GM18519 (cell line): ENCODE measurements at regions not wholly inside any gene's neighbourhood (a gene's known extent, or its start where the extent isn't known, plus 50 kb on each side); places are given as distances from the start of the nearest gene placed in this dataset.

Experiments used
- ATAC-seq: cut with Tn5 transposase; IDR thresholded peaks from one replicate; pipeline ENCODE4 v1.9.1; 2021; ENCODE audit warnings: mild to moderate bottlenecking, moderate library complexity; ENCODE audit not compliant: unreplicated experiment, low FRiP score

DNA sequence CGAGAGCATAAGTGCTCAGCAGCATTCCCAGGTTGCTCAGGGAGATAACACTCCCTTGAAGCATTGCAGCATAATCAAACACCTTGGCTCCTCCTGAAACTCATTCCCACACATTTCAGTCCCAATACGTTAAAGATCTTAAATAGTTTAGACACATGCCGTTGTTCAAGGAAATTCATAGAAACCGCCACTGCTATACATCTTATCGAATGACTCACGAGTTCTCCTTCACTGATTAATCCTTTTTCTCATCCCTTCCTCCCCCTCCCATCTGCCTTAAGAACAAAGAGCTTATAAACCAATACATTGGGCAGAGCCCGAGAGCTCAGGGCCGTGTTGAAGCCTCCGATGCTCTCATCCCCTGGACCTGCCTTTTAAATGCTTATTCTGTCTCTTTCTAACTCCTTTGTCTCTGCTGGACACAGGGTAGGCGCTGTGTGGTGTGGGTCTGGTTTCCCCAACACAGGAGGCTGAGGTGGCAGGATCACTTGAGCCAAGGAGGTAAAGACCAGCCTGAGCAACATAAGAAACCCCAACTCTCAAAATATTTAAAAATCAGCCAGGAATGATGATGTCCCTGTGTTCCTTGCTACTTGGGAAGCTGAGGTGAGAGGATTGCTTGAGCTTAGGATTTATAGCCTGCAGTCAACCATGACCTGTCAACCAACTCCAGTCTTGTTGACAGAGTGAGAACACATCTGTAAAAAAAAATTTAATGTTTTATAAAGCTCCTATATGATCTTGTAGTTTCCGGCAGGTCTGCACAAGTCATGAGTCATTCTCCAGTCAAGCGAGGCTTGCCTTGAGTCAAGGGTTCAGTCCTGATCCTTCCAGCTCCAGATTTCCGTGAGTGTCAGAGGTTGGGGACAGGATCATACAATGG is 394.0 kb upstream of the HSFY2 start:
- no peak for ATAC-seq

DNA sequence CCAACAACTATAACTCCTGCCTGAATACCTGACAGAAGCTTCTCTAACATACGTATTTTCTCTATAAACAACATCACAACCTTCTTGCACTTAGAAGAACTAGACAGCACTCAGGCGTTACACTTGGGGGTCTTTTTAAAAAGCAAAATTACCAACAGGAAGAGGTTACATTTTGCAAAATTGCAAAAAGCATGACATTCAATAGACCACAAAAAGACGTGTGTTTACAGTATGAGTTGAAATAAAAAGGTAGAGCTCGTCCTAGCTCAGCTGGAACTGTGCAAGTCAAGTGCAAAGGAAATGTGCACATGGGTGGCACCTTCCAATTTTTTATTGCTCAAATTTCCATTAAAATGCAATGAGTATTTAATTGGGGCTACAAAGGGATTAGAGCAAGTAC is 375.2 kb upstream of the HSFY2 start:
- ATAC-seq = no peak

DNA sequence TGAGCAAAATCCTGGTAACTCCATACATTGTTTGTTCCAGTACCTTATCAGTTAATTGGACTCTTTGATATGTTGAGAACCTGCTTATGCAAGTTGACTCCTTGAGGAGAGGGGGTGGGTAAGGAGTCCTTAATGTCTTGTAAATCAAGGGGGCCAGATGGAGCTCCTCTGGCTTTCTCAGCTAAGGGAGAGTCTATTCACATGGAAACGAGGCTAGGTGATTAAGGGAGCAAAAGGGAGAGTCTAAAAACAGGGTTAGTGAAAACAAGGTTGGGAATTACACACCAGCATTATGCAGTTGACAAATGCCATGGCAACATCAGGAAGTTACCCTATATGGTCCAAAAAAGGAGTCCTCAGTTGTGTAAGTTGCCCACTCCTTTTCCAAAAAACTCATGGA is 372.8 kb upstream of the HSFY2 start:
- no peak for ATAC-seq

DNA sequence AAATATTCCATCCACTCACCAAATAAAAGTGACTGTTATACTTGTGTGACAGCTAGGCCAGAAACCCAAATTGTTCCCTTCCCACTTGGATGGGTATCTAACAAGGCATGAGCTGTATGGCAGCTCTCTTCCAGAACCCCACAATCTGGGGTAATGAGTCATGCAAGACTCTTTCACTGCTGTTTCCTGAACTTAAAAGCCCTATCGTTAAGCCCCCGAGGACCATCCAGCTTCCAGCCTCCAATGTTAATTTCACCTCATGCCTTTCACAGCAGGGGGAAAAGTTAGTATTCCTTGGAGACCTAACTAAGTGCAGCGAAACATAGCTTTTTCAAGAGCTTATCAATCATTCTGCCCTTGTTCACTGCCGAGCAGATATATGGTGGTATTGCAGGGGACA is 368.6 kb upstream of the HSFY2 start:
- ATAC-seq = no peak

DNA sequence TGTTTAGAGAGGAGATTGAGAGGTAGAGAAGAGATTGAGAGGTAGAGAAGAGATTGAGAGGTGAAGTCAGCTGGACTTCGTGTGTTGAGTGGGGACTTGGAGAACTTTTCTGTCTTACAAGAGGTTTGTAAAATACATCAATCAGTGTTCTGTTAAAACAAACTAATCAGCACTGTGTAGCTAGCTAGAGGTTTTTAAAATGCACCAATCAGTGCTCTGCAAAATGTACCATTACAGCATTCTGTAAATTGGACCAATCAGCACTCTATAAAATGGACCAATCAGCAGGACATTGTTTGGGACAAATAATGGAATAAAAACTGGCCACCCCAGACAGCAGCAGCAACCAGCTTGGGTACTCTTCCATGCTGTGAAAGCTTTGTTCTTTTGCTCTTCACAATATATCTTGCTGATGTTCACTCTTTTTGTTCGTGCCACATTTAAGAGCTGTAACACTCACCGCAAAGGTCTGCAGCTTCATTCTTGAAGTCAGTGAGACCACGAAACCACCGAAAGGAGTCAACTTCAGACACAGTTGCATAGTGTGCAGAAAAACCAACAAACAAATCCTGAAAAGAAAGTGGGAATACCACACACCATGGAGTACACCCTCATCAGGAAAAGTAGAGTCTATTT is 366.9 kb upstream of the HSFY2 start:
- ATAC-seq = no peak

DNA sequence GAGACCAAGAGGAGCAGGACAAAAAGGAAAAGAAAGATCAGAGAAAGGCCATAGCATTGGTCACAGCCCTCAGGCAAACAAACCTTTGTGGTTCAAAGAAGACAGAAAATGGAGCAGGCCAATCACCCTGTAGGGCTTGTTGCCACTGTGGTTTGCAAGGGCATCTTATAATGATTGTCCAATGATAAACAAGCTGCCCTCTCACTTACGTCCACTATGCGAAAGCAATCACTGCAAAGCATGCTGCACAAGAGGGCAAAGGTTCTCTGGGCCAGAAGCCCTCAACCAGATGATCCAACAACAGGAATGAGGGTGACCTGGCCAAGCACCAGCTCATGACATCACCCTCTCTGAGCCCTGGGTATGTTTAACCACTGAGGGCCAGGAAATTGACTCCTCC is 360.9 kb upstream of the HSFY2 start:
- ATAC-seq = no peak

DNA sequence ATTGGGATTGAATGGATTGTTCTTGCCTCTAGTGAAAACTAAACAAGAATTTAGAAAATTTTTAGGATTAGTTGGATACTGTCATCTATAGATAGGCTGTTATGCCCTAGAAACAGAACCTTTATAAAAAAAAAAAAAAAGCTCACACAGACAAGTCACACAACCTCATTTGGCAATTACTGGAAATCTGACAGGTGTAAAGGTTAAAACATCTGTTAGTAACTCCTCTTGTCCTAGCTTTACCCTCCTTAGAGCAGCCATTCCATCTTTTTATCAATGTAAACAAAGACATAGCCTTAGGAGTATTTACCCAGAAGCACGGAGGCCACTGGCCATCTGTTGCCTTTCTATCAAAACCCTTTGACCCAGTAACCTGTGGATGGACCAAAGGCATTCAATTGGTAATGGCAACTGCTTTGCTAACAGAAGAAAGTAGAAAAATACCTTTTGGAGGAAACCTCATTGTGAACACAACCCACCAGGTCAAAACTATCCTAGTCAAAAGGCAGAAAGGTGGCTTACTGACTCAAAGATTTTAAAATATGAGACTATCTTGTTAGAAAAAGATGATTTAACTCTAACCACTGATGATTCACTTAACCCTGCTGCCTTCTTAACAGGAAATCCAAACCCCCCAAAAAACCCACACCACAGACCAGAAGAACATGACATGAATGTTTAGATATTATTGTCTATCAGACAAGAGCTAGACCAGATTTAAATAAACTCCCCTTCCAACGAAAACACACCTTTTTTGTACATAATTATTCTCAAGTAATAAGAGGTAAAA is 357.2 kb upstream of the HSFY2 start:
- no peak for ATAC-seq

DNA sequence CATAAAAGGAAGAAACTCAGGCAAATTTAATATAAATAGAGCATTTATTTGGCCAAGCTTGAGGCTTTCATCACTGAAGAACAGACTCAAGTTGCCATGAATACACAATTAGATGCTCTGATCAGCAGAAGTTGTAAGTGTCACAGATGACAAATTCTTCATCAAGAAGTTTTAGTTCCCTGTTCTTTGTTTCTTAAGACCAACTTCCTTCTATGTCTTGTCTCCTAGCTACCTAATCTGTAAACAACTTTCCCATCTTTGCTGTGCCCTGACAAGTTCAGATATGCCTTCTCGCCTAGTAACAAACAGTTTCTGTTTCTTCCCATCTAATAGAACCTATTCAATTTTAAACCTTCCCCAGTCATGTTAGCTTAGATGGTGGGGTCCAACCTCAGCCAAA is 353.4 kb upstream of the HSFY2 start:
- no peak for ATAC-seq

DNA sequence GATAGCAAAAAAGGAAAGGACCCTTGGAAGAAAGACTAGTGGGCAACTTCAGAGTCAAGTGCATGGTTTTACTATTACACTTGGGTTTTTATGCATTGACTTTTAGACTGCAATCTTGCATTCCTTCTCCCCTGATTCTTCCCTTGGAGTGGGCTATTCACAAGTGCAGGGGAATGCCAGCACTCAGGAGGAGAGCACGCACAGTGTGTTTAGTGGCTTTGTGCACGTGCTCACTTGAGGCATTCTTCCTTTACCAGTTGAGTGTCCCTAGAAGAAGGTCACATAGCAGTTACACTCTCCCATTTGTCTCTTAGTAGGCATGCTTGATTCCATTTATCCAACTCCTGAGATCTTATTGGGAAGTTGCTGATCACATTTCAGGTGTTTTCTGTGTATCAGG is 351.1 kb upstream of the HSFY2 start:
- no peak for ATAC-seq

DNA sequence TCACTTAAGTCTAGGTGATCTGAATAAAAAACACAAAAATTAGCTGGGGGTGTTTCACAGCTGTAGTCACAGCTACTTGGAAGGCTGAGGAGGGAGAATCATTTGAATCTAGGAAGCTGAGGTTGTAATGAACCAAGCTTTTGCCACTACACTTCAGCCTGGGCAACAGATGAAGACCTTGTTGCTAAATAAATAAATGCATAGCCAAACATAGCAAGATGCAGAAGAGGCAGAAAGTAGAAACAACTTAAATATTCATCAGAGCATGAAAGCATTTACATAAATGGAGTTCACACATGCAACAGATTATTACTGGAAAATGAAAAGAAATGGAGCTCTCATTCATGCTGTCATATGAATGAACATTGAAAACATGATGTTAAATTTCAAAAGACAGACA is 348.9 kb upstream of the HSFY2 start:
- ATAC-seq = no peak

DNA sequence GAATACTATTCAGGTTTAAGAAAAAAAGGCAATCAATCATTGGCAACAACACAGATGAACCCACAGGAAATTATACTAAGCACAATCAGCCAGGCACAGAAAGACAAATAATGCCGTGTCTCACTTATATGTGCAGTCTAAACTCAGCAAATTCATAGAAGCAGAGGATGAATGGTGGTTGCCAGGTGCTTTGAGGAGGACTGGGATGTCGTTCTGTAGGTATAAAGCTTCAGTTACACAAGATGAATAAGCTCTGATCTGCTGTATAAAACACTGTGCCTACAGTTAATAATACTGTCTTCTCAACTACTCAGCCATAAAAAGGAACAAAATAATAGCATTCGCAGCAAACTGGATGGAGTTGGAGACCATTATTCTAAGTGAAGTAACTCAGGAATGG is 324.8 kb upstream of the HSFY2 start:
- no peak for ATAC-seq

DNA sequence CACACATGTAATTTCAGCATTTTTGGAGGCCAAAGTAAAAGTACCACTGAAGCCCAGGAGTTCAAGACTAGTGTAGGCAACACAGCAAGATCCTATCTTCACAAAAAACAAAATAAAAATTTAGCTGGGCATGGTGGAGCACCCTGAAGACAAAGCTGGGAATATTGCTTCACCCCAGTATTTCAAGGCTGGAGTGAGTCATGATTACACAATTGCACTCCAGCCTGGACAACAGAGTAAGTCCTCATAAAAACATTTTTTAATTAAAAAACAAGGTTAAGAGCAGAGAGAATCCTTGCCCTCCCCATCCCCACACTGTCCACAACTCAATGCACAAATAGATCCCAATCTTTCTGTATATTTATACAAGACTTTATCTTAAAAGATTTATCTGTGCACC is 321.9 kb upstream of the HSFY2 start:
- ATAC-seq = no peak

DNA sequence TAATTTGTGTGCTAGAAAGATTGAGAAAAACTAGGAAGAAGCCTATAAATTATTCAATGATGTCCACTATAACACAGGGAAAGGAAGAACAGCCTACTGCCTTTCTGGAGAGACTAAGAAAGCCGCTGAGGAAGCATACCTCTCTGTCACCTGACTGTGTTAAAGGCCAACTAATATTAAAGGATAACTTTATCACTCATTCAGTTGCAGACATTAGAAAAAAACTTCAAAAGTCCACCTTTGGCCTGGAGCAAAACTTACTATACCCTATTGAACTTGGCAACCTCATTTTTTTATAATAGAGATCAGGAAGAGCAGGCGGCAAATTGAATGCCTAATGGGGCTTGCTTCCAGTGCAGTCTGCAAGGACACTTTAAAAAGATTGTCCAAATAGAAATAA is 309.5 kb upstream of the HSFY2 start:
- ATAC-seq = no peak

DNA sequence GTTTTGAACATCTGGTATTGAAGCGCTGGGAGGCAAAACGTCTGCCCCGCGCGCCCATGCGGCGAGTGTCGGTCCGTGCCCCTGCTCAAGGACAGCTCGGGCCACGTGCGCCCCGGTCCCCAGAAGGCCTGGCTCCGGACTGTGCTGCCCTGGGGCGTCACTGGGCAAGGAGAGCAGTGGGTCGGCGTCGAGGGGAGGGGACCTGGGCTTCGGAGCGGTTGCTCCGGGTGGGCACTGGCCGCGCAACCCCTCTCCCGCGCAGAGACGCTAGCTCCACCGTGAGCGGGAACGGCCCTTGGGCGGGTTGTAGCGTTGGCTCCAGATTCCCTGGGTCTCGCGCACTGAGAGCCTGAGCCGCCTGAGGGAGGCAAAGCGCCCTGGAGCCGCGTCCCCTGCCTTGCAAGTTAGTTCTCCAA is 304.2 kb upstream of the HSFY2 start:
- ATAC-seq = no peak

DNA sequence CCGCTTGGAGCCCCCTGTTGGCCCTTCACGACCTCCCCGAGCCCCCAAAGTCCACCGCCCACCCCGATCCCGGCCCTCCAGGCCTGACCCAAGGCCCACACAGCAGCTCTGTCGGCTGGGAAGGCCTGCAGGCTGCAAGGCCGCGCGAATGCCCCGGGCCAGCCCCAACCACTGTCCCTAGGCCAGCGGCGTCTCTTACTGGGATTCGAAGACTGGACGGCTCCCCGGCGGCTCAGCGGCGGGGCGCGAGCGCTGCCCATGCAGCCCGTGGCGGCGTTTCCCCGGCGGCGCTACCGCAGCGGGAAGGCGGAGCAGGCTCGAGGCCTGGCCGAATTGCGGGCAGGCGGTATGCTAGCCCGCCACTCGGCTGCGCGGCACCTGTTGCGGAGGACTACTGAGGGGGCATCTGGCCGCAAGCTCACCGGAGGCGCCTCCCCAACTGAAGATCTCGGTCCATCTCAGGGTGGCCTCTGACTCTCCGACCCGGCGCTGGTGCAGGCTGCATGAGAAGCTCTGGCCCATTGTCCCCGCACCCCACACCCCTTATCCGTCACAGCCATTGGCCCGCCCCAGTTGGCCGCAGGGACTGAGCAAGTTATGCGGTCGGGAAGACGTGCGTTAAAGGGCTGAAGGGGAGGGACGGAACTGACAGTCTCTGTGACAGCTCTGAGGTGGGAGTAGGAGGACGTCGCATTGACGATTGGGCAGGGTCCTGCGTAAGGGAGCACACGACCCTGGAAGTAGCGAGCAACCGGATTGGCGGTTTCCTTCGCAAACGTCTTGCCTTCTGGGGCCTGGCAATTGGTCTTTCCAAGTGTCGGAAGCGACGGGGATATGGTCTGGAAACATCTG is 303.5 kb upstream of the HSFY2 start:
- no peak for ATAC-seq

DNA sequence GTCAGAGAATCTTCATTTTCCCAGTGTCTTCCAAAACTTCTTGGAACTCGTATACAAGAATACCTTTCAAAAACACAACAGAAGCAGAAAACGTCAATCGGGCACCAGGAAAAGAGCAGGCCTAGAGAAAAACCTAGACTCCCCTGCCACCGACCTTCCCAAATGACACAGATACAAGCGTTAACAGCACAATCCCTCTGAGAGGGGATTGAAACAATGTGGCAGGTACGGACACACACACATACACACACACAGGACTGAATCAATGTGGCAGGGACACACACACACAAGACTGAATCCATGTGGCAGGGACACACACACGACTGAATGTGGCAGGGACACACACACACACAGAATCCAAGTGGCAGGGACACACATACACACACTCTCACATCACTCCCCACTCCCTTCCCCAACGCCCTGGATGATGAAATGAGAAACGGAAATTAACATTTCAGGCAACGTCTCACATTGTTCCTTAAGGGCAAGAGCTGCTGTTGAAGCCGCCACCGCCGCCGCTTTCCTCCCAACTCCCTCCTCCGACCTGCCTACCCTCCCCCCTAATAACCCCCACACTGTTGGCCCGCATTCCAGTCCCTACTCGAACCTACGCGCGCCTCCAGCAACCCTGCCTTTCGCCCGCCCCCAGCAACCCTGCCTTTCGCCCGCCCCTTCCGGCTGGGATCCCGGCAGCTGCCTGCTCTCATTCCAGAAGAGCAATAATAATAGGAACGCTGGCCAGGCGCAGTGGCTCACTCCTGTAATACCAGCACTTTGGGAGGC is 302.1 kb upstream of the HSFY2 start:
- ATAC-seq = no peak

DNA sequence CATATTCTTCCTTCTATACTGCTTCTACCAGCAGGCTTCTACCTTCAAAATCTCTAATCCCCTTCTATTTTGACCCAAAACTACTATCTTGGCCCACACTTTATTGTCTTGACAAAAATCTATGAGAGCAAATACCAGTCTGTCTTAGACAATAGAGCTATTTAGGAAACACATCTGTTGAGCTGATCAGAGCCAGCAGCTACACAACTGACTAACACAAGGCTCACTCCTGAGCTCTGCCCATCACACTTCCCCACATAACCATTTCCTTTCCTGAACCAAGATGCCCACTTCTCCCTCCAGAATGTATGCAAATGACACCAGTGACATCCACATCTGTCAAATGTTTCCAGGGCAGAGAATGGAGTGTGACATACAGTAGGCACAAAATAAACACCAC is 293.9 kb upstream of the HSFY2 start:
- no peak for ATAC-seq

DNA sequence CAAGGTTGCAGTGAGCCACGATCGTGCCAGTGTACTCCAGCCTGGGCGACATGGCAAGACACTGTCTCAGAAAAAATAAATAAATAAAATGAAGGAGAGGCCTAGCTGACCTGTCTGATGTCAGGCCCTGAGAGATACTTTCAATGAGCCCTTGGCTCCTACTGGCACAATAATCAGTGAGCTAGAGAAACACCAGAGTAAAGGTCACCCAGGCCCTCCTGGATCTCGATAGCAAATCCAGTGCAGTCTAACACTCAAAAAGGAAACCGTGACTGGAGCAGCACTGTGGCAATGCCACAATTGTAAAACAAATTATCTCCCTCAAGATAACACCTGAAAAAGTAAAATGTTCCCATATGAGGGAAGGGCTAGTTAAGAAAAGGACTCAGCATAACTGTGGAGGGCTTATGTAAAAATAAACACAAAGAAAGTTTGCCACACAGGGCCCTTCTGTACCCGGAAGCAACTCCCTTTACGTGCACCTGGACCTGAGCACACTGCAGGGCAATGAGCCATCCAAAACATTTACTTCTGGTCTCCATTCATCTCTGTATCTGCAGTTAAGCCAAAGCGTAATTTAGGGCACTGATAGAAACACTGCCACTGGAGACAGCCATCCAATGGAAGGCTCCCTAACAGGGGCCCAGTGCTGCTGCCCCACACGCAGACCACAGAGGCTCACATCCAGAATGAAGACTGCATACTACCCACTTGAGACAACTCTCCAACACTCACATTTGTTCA is 293.1 kb upstream of the HSFY2 start:
- no peak for ATAC-seq

DNA sequence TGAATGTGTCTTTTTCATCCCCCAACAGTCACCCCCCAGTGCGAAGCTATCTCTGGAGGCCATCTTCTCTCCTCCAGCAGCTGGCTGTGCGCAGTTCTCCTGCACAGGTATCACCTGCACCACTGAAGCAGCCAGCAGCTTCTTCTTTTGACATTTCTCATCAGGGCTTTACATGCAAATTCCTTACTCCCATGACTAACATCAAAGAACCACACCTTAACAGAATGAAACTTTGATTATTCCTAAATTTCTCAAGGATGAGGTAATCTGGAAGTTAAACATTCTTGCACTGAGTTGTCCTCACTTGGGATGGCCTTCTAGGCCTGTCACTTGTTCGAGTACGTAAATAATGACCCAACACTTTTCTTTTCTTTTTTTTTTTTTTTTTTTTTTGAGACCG is 291.6 kb upstream of the HSFY2 start:
- no peak for ATAC-seq
